Effector CD8-positive, alpha-beta T cell (primary cell): ENCODE measurements at regions not wholly inside any gene's neighbourhood (a gene's known extent, or its start where the extent isn't known, plus 50 kb on each side); places are given as distances from the start of the nearest gene placed in this dataset.

Experiments used
- DNase-seq: peaks from one replicate; lab custom pipeline; 2025; lab: John Stamatoyannopoulos, UW

- DNase-seq = no peak
Observed at GRCh38 chr2:64317707-64318475, 136.1 kb upstream of the LGALSL start.

GRCh38 chr2:64318476-64318748 lies 135.6 kb upstream of the LGALSL start:
- DNase-seq = no peak

- no peak for DNase-seq
Observed at GRCh38 chr2:64319896-64320295, 134.1 kb upstream of the LGALSL start.

GRCh38 chr2:64322433-64322832 lies 131.5 kb upstream of the LGALSL start:
- DNase-seq = no peak

GRCh38 chr2:64323197-64323596 lies 130.8 kb upstream of the LGALSL start:
- DNase-seq = no peak

- DNase-seq = no peak
Observed at GRCh38 chr2:64324746-64325410, 129.1 kb upstream of the LGALSL start.

GRCh38 chr2:64325477-64325851 lies 128.5 kb upstream of the LGALSL start:
- no peak for DNase-seq

- no peak for DNase-seq
Observed at GRCh38 chr2:64325852-64326577, 127.9 kb upstream of the LGALSL start.

GRCh38 chr2:64326578-64327050 lies 127.3 kb upstream of the LGALSL start:
- DNase-seq = no peak

GRCh38 chr2:64327129-64327509 lies 126.8 kb upstream of the LGALSL start:
- no peak for DNase-seq

- DNase-seq = peak; percentile 4
Observed at GRCh38 chr2:64327510-64328414, 126.2 kb upstream of the LGALSL start.

GRCh38 chr2:64328415-64328722 lies 125.6 kb upstream of the LGALSL start:
- no peak for DNase-seq

- no peak for DNase-seq
Observed at GRCh38 chr2:64328756-64329155, 125.2 kb upstream of the LGALSL start.

- DNase-seq = no peak
Observed at GRCh38 chr2:64329848-64330247, 124.1 kb upstream of the LGALSL start.

- DNase-seq = peak; percentile 71
Observed at GRCh38 chr2:64330281-64331113, 123.5 kb upstream of the LGALSL start.

GRCh38 chr2:64331114-64331645 lies 122.8 kb upstream of the LGALSL start:
- no peak for DNase-seq

- no peak for DNase-seq
Observed at GRCh38 chr2:64331849-64332699, 121.9 kb upstream of the LGALSL start.

- DNase-seq = no peak
Observed at GRCh38 chr2:64336171-64336570, 117.8 kb upstream of the LGALSL start.

GRCh38 chr2:64337314-64337713 lies 116.6 kb upstream of the LGALSL start:
- DNase-seq = no peak

GRCh38 chr2:64338108-64338507 lies 115.9 kb upstream of the LGALSL start:
- no peak for DNase-seq
